ENCODE measurements at regions not wholly inside any gene's neighbourhood (a gene's known extent, or its start where the extent isn't known, plus 50 kb on each side); places are given as distances from the start of the nearest gene placed in this dataset.

DNA sequence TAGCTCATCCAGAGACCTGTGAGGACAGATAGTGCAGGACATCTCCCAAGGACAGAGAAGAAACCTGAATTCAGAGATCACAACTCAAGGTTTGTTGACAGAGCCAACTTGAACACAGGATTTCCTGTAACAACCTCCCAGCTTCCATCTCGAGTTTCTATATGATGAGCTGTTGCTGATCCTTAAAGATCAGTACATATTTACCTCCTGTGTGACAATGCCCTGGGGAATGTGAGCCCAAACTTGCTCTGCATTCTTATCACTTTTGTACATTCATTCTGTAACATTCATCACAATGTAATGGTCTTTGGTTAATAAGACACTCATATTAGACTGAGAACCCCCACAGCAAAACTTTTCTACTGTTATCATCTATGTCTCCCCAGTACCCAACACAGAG lies 468.6 kb downstream of the XPNPEP1 start:
- peaks cover 3 to 7% (median 5%) of the 10 kb centered on the region in 4 donors for H3K9me3 ChIP-seq (ENCODE audit: control insufficient read depth in 4 of 4, low read length in 3 of 4)
- H3K27ac ChIP-seq (ENCODE audit: low read depth in 1 of 2, low read length in 2 of 2): no peak overlapping the region
- H3K9ac ChIP-seq (ENCODE audit: low read depth in 1 of 2, low read length in 2 of 2): no peak overlapping the region
- H3K4me1 ChIP-seq (ENCODE audit: control insufficient read depth in 4 of 4, insufficient read depth in 4 of 4, low read length in 3 of 4): no peaks in the 10 kb centered on the region
- DNase-seq (ENCODE audit: low spot score): no peak
- TF ChIP-seq RXRA (IDR thresholded peaks at IDR 0.05): no peak
- TF ChIP-seq JUND (IDR thresholded peaks at IDR 0.05): no peak
- H3K36me3 ChIP-seq (ENCODE audit: control insufficient read depth in 4 of 4, insufficient read depth in 3 of 4, low read depth in 1 of 4, low read length in 3 of 4): no peaks in the 10 kb centered on the region
- peaks cover 0 to 6% (median 5%) of the 10 kb centered on the region in 4 donors for H3K27me3 ChIP-seq (ENCODE audit: control insufficient read depth in 4 of 4, insufficient read depth in 4 of 4, low read length in 3 of 4)
- 8% methylated on average over 1 of the region's 1 CpG for WGBS
- no peak overlapping the region for H3K4me3 ChIP-seq (ENCODE audit: low read depth in 1 of 3, low read length in 3 of 3)

DNA sequence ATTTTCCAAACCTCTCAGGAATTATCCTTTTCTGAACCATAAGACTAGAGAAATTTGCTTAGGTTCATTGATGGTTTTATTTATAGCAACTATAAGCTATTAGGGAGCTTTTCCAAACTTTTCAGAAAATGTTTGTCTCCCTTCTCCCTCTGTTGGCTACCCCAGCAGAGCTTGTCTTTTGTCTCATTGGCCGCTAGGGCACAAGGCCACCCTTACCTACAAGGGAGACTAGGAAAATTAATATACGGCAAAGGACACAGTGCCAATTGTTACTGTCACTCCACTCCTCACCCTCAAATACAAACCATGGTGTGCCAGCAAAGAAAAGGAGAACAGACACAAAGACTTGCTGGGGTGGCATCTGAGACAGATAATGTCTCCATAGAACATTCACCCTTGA lies 471.4 kb downstream of the XPNPEP1 start:
- Histone ChIP-seq H3K9me3 (ENCODE audit: control insufficient read depth in 4 of 4, low read length in 3 of 4) (no peaks in the 10 kb centered on the region), H3K4me3 (ENCODE audit: low read depth in 1 of 3, low read length in 3 of 3) (no peak overlapping the region), H3K4me1 (ENCODE audit: control insufficient read depth in 4 of 4, insufficient read depth in 4 of 4, low read length in 3 of 4) (no peaks in the 10 kb centered on the region), H3K27me3 (ENCODE audit: control insufficient read depth in 4 of 4, insufficient read depth in 4 of 4, low read length in 3 of 4) (peaks cover 0 to 4% (median 3%) of the 10 kb centered on the region in 4 donors), H3K36me3 (ENCODE audit: control insufficient read depth in 4 of 4, insufficient read depth in 3 of 4, low read depth in 1 of 4, low read length in 3 of 4) (no peaks in the 10 kb centered on the region), H3K9ac (ENCODE audit: low read depth in 1 of 2, low read length in 2 of 2) (no peak overlapping the region), H3K27ac (ENCODE audit: low read depth in 1 of 2, low read length in 2 of 2) (no peak overlapping the region)
- DNase-seq (ENCODE audit: low spot score): no peak
- whole genome bisulfite sequencing: 80% methylated on average over 2 of the region's 2 CpGs
- TF ChIP-seq YY1 (IDR thresholded peaks at IDR 0.05) (no peak), NR2F2 (IDR thresholded peaks at IDR 0.05) (no peak), EGR1 (IDR thresholded peaks at IDR 0.05; ENCODE audit: low read depth in 2 of 2) (no peak), RAD21 (IDR thresholded peaks at IDR 0.05) (no peak), FOXA2 (IDR thresholded peaks at IDR 0.05) (no peak), GABPA (IDR thresholded peaks at IDR 0.05 in 1 of 2, conservative IDR thresholded peaks at IDR 0.05 in 1 of 2) (no peak), HNF4G (IDR thresholded peaks at IDR 0.05) (no peak), JUND (IDR thresholded peaks at IDR 0.05) (no peak), SP1 (IDR thresholded peaks at IDR 0.05) (no peak)
- TF ChIP-seq, protein P1, sequence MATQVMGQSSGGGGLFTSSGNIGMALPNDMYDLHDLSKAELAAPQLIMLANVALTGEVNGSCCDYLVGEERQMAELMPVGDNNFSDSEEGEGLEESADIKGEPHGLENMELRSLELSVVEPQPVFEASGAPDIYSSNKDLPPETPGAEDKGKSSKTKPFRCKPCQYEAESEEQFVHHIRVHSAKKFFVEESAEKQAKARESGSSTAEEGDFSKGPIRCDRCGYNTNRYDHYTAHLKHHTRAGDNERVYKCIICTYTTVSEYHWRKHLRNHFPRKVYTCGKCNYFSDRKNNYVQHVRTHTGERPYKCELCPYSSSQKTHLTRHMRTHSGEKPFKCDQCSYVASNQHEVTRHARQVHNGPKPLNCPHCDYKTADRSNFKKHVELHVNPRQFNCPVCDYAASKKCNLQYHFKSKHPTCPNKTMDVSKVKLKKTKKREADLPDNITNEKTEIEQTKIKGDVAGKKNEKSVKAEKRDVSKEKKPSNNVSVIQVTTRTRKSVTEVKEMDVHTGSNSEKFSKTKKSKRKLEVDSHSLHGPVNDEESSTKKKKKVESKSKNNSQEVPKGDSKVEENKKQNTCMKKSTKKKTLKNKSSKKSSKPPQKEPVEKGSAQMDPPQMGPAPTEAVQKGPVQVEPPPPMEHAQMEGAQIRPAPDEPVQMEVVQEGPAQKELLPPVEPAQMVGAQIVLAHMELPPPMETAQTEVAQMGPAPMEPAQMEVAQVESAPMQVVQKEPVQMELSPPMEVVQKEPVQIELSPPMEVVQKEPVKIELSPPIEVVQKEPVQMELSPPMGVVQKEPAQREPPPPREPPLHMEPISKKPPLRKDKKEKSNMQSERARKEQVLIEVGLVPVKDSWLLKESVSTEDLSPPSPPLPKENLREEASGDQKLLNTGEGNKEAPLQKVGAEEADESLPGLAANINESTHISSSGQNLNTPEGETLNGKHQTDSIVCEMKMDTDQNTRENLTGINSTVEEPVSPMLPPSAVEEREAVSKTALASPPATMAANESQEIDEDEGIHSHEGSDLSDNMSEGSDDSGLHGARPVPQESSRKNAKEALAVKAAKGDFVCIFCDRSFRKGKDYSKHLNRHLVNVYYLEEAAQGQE (IDR thresholded peaks at IDR 0.05): no peak
- TF ChIP-seq, protein P2, sequence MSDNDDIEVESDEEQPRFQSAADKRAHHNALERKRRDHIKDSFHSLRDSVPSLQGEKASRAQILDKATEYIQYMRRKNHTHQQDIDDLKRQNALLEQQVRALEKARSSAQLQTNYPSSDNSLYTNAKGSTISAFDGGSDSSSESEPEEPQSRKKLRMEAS (IDR thresholded peaks at IDR 0.05): no peak
- TF ChIP-seq, protein P3, sequence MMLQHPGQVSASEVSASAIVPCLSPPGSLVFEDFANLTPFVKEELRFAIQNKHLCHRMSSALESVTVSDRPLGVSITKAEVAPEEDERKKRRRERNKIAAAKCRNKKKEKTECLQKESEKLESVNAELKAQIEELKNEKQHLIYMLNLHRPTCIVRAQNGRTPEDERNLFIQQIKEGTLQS (IDR thresholded peaks at IDR 0.05): no peak
- TF ChIP-seq, protein P4, sequence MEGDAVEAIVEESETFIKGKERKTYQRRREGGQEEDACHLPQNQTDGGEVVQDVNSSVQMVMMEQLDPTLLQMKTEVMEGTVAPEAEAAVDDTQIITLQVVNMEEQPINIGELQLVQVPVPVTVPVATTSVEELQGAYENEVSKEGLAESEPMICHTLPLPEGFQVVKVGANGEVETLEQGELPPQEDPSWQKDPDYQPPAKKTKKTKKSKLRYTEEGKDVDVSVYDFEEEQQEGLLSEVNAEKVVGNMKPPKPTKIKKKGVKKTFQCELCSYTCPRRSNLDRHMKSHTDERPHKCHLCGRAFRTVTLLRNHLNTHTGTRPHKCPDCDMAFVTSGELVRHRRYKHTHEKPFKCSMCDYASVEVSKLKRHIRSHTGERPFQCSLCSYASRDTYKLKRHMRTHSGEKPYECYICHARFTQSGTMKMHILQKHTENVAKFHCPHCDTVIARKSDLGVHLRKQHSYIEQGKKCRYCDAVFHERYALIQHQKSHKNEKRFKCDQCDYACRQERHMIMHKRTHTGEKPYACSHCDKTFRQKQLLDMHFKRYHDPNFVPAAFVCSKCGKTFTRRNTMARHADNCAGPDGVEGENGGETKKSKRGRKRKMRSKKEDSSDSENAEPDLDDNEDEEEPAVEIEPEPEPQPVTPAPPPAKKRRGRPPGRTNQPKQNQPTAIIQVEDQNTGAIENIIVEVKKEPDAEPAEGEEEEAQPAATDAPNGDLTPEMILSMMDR (IDR thresholded peaks at IDR 0.05; ENCODE audit: low read depth, low read length, missing input control): no peak
- TF ChIP-seq, protein P5, sequence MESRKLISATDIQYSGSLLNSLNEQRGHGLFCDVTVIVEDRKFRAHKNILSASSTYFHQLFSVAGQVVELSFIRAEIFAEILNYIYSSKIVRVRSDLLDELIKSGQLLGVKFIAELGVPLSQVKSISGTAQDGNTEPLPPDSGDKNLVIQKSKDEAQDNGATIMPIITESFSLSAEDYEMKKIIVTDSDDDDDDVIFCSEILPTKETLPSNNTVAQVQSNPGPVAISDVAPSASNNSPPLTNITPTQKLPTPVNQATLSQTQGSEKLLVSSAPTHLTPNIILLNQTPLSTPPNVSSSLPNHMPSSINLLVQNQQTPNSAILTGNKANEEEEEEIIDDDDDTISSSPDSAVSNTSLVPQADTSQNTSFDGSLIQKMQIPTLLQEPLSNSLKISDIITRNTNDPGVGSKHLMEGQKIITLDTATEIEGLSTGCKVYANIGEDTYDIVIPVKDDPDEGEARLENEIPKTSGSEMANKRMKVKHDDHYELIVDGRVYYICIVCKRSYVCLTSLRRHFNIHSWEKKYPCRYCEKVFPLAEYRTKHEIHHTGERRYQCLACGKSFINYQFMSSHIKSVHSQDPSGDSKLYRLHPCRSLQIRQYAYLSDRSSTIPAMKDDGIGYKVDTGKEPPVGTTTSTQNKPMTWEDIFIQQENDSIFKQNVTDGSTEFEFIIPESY (IDR thresholded peaks at IDR 0.05): no peak

Measured in liver (tissue), 8 donors.